ENCODE measurements at regions not wholly inside any gene's neighbourhood (a gene's known extent, or its start where the extent isn't known, plus 50 kb on each side); places are given as distances from the start of the nearest gene placed in this dataset.

DNA sequence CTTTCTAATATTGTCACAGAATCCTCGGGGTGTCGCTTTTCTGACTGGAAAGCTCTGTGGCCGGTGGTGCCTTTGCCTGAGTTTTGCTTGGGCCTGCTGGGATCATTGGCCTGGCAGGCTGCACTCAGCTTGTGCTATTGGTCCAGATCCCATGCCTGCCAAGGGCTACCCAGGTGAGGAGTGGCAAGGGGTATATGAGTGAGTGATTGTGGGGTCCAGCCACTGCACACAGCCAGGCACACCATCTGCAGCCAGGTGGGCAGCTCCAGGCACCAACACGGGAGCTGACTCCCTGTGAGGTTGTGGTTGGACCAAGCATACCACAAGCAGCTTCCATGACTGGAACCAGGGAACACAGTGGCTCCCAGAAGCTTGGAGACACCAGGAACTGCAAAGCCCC lies 557.2 kb downstream of the SI start:
- no peak overlapping the region for H3K4me3 Mint-ChIP-seq
- 89% methylated on average over 4 of the region's 4 CpGs for WGBS (ENCODE audit: insufficient coverage)
- H3K27me3 Mint-ChIP-seq (ENCODE audit: low read depth in 3 of 3): no peaks in the 10 kb centered on the region
- TF ChIP-seq, protein P1, sequence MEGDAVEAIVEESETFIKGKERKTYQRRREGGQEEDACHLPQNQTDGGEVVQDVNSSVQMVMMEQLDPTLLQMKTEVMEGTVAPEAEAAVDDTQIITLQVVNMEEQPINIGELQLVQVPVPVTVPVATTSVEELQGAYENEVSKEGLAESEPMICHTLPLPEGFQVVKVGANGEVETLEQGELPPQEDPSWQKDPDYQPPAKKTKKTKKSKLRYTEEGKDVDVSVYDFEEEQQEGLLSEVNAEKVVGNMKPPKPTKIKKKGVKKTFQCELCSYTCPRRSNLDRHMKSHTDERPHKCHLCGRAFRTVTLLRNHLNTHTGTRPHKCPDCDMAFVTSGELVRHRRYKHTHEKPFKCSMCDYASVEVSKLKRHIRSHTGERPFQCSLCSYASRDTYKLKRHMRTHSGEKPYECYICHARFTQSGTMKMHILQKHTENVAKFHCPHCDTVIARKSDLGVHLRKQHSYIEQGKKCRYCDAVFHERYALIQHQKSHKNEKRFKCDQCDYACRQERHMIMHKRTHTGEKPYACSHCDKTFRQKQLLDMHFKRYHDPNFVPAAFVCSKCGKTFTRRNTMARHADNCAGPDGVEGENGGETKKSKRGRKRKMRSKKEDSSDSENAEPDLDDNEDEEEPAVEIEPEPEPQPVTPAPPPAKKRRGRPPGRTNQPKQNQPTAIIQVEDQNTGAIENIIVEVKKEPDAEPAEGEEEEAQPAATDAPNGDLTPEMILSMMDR (IDR thresholded peaks at IDR 0.05): no peak
- Histone ChIP-seq H3K4me1 (ENCODE audit: control insufficient read depth in 1 of 2, insufficient read depth in 2 of 2, low read length in 2 of 2) (no peaks in the 10 kb centered on the region), H3K27me3 (ENCODE audit: control insufficient read depth in 2 of 2, insufficient read depth in 2 of 2, low read length in 2 of 2) (no peaks in the 10 kb centered on the region), H3K4me2 (replicated peaks; ENCODE audit: extremely low read depth, low read length, poor library complexity, severe bottlenecking) (no peak overlapping the region), H2AFZ (ENCODE audit: insufficient read depth, low read depth, low read length, poor library complexity, severe bottlenecking) (no peak overlapping the region), H3K4me3 (replicated peaks in 1 of 3; ENCODE audit: low read depth in 2 of 3, low read length in 3 of 3) (no peak overlapping the region), H3K9me3 (replicated peaks in 1 of 2; ENCODE audit: control insufficient read depth in 1 of 2, insufficient read depth in 1 of 2, low read length in 2 of 2) (peaks cover 34 to 37% of the 10 kb centered on the region in 2 donors), H3K9ac (ENCODE audit: insufficient read depth, low read length, poor library complexity, severe bottlenecking) (no peak overlapping the region), H3K79me2 (ENCODE audit: insufficient read depth, low read length) (no peaks in the 10 kb centered on the region), H4K20me1 (ENCODE audit: insufficient read depth, low read length) (no peaks in the 10 kb centered on the region), H3K27ac (ENCODE audit: low read depth in 1 of 2, low read length in 2 of 2) (no peak overlapping the region), H3K36me3 (replicated peaks in 1 of 2; ENCODE audit: control insufficient read depth in 1 of 2, insufficient read depth in 2 of 2, low read length in 2 of 2) (no peaks in the 10 kb centered on the region)
- no peak overlapping the region for H3K27ac Mint-ChIP-seq
- no peaks in the 10 kb centered on the region for H3K4me1 Mint-ChIP-seq
- DNase-seq: no peak
- no peaks in the 10 kb centered on the region for H3K36me3 Mint-ChIP-seq
- intact Hi-C loops (cut with micrococcal nuclease): no loop called here
- peaks cover 8 to 26% (median 10%) of the 10 kb centered on the region in 7 donors for H3K9me3 Mint-ChIP-seq

DNA sequence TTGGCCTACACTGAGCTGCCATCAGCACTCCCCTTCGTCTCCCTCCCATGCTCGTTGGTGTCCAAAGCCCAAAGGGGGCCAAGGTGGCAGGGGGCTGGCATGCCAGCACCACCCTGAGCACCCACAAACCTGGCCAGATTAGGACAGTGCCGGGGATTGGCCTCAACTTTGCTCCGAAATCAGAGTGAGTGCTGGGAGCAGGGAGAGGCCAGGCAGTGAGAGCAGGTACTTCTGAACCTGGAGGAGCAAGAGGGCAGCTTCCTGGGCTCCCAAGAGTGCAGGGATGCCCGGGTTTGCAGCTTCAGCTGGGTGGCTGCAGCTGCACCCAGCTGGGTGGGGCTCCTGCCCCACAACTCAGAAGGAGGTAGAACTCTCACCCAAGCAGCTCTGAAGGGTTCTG lies 563.0 kb downstream of the SI start:
- no peak for DNase-seq
- H3K36me3 ChIP-seq (replicated peaks in 1 of 2; ENCODE audit: control insufficient read depth in 1 of 2, insufficient read depth in 2 of 2, low read length in 2 of 2): no peaks in the 10 kb centered on the region
- no peak overlapping the region for H3K27ac Mint-ChIP-seq
- 83% methylated on average over 5 of the region's 5 CpGs for WGBS (ENCODE audit: insufficient coverage)
- intact Hi-C loops (cut with micrococcal nuclease): no loop called here
- no peaks in the 10 kb centered on the region for H3K36me3 Mint-ChIP-seq
- H3K4me1 Mint-ChIP-seq: no peaks in the 10 kb centered on the region
- peaks cover 22 to 25% of the 10 kb centered on the region in 2 donors for H3K9me3 ChIP-seq (replicated peaks in 1 of 2; ENCODE audit: control insufficient read depth in 1 of 2, insufficient read depth in 1 of 2, low read length in 2 of 2)
- no peak overlapping the region for H3K4me2 ChIP-seq (replicated peaks; ENCODE audit: extremely low read depth, low read length, poor library complexity, severe bottlenecking)
- no peaks in the 10 kb centered on the region for H3K27me3 Mint-ChIP-seq (ENCODE audit: low read depth in 3 of 3)
- H3K27me3 ChIP-seq (ENCODE audit: control insufficient read depth in 2 of 2, insufficient read depth in 2 of 2, low read length in 2 of 2): no peaks in the 10 kb centered on the region
- no peaks in the 10 kb centered on the region for H3K79me2 ChIP-seq (ENCODE audit: insufficient read depth, low read length)
- no peak overlapping the region for H3K9ac ChIP-seq (ENCODE audit: insufficient read depth, low read length, poor library complexity, severe bottlenecking)
- no peaks in the 10 kb centered on the region for H4K20me1 ChIP-seq (ENCODE audit: insufficient read depth, low read length)
- no peaks in the 10 kb centered on the region for H3K4me1 ChIP-seq (ENCODE audit: control insufficient read depth in 1 of 2, insufficient read depth in 2 of 2, low read length in 2 of 2)
- no peak overlapping the region for H3K4me3 ChIP-seq (replicated peaks in 1 of 3; ENCODE audit: low read depth in 2 of 3, low read length in 3 of 3)
- H2AFZ ChIP-seq (ENCODE audit: insufficient read depth, low read depth, low read length, poor library complexity, severe bottlenecking): no peak overlapping the region
- peaks cover 2 to 15% (median 10%) of the 10 kb centered on the region in 7 donors for H3K9me3 Mint-ChIP-seq
- no peak overlapping the region for H3K27ac ChIP-seq (ENCODE audit: low read depth in 1 of 2, low read length in 2 of 2)
- TF ChIP-seq, protein P1 (IDR thresholded peaks at IDR 0.05): no peak
- no peak overlapping the region for H3K4me3 Mint-ChIP-seq

All from CD14-positive monocyte (primary cell).